ENCODE measurements at regions not wholly inside any gene's neighbourhood (a gene's known extent, or its start where the extent isn't known, plus 50 kb on each side); places are given as distances from the start of the nearest gene placed in this dataset.

DNA sequence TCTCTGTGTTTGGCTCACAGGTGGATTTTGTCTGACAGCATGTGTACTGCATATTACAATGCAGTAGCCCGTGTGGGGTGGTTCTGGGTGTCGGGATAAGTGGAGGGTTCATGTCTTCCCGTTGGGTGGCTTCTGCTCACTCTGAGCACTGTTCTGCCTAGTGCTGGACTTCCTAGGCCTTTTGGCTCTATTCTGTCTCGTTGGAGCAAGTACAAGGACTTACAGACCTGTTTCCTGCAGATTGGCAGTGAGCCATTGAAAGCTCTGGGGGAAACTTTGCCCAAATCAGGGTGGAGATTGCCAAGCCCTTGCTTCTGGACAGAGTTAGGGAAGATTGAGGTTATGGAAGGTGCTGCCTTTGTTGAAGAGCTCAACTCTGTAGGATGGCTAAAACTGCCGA, 91.1 kb upstream of the SLC4A4 start:
- Histone ChIP-seq H3K27ac (no peak overlapping the region), H3K27me3 (no peaks in the 10 kb centered on the region), H3K4me3 (no peak overlapping the region), H3K36me3 (ENCODE audit: low read depth, missing control alignments) (no peaks in the 10 kb centered on the region), H3K4me1 (no peaks in the 10 kb centered on the region), H3K9me3 (no peaks in the 10 kb centered on the region)
- TF ChIP-seq POLR2A (IDR thresholded peaks at IDR 0.05), result no peak
- TF ChIP-seq, protein P1, sequence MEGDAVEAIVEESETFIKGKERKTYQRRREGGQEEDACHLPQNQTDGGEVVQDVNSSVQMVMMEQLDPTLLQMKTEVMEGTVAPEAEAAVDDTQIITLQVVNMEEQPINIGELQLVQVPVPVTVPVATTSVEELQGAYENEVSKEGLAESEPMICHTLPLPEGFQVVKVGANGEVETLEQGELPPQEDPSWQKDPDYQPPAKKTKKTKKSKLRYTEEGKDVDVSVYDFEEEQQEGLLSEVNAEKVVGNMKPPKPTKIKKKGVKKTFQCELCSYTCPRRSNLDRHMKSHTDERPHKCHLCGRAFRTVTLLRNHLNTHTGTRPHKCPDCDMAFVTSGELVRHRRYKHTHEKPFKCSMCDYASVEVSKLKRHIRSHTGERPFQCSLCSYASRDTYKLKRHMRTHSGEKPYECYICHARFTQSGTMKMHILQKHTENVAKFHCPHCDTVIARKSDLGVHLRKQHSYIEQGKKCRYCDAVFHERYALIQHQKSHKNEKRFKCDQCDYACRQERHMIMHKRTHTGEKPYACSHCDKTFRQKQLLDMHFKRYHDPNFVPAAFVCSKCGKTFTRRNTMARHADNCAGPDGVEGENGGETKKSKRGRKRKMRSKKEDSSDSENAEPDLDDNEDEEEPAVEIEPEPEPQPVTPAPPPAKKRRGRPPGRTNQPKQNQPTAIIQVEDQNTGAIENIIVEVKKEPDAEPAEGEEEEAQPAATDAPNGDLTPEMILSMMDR (IDR thresholded peaks at IDR 0.05), result no peak
- no peak for DNase-seq
- WGBS, 2 donors, result 84 to 89% methylated on average over 5 of the region's 5 CpGs
- intact Hi-C loops (cut with DNase I; ENCODE audit: low total_unique reads), result no loop called here

DNA sequence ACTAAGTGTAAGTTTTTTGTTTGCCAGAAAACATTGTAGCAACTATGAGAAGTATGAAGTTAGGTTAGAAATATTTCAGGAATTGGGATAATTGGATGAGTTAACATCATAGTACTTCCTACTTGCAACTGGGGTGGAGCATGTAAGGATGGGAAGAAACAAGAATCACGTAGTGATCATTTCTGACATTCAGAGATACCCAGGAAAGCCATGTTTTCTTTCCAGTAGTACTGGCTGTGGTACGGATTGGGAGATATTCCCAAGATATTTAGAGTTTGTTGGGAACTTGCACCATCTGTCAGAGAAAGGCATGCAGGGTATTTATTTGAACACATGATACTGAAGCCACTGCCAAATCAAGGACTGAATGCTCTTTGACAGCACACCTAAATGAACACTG, 87.6 kb upstream of the SLC4A4 start:
- intact Hi-C loops (cut with DNase I; ENCODE audit: low total_unique reads), result no loop called here
- TF ChIP-seq POLR2A (IDR thresholded peaks at IDR 0.05), result no peak
- TF ChIP-seq, protein P1 (IDR thresholded peaks at IDR 0.05), result no peak
- H3K27me3 ChIP-seq, result no peaks in the 10 kb centered on the region
- no peak overlapping the region for H3K27ac ChIP-seq
- DNase-seq, result no peak
- no peaks in the 10 kb centered on the region for H3K4me1 ChIP-seq
- H3K4me3 ChIP-seq, result no peak overlapping the region
- no peaks in the 10 kb centered on the region for H3K9me3 ChIP-seq
- WGBS, 2 donors, result 39 to 48% methylated on average over 2 of the region's 2 CpGs
- H3K36me3 ChIP-seq (ENCODE audit: low read depth, missing control alignments), result no peaks in the 10 kb centered on the region

DNA sequence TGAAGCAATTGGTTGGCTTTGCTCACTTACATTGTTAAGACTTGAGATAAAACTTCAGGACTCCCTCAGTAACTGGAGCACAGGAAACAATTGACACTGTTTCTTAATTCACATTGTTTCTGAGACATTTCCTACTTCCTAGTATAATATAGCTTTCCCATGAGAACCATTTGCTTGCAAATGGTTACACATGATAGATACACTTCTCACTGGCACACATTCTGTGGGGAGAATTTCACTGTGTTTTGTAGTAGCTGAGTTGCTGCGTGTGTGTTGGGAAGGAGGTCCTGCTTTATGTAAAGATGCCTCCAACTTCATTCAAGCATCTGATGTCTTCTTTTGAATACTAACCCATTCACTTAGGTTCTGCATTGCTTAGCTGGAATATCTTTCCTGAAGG, 85.3 kb upstream of the SLC4A4 start:
- TF ChIP-seq POLR2A (IDR thresholded peaks at IDR 0.05), result no peak
- TF ChIP-seq, protein P1 (IDR thresholded peaks at IDR 0.05), result no peak
- Histone ChIP-seq H3K27ac (no peak overlapping the region), H3K36me3 (ENCODE audit: low read depth, missing control alignments) (no peaks in the 10 kb centered on the region), H3K4me3 (no peak overlapping the region), H3K27me3 (no peaks in the 10 kb centered on the region), H3K4me1 (no peaks in the 10 kb centered on the region), H3K9me3 (no peaks in the 10 kb centered on the region)
- intact Hi-C loops (cut with DNase I; ENCODE audit: low total_unique reads), result no loop called here
- whole genome bisulfite sequencing, 2 donors, result 35 to 56% methylated on average over 1 of the region's 1 CpG
- no peak for DNase-seq

DNA sequence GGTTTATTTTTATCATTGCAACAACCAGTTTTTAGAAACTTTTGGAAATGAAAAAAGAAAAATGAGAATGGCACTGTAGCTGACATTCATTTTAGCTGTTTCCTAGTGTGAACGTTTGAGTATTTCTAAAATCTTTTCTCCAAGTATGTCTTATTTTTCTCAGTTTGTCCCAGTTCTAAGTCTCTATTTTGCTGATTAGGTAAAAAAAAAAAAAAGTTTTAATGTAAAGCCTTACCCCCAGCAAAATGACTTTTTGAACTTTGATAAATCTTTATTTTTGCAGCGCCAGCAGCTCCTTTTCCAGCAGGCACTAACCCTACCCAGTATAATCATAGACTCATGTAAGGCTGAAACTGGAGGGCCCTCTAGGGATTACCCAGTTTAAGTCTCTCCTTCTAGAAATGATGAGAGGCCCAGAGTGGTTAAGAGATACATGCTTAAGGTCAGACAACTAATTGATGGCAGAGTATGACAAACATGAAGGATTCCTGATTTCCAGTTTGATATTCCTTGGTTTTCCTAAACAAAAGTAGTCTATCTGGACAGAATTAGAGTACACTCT, 84.3 kb upstream of the SLC4A4 start:
- WGBS, 2 donors, result 80 to 81% methylated on average over 2 of the region's 2 CpGs

DNA sequence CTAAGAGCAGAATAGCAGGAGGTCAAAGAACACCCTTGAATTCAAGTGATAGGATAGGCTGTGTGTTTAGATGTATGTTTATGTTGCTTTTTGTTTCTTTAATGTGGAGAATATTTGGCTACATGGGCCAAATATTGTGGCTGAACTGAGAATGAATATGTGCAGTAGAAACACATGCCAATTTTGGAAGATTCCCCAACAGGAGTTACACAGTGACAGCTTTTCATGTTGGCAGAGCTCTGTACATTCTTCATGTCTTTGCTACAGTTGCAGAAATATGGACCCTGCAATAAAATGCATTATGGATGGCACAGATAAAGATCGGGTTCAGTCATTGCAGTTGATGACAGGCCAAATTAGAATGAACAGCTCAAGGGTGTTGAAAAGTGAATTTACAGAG, 82.8 kb upstream of the SLC4A4 start:
- intact Hi-C loops (cut with DNase I; ENCODE audit: low total_unique reads), result no loop called here
- WGBS, 2 donors, result 72 to 82% methylated on average over 1 of the region's 1 CpG

More for the DNA sequence above, 84.3 kb upstream of the SLC4A4 start:
- no peak for DNase-seq
- Histone ChIP-seq H3K27me3 (no peaks in the 10 kb centered on the region), H3K9me3 (no peaks in the 10 kb centered on the region), H3K4me3 (no peak overlapping the region), H3K36me3 (ENCODE audit: low read depth, missing control alignments) (no peaks in the 10 kb centered on the region), H3K4me1 (no peaks in the 10 kb centered on the region), H3K27ac (no peak overlapping the region)
- TF ChIP-seq, protein P1 (IDR thresholded peaks at IDR 0.05), result no peak
- TF ChIP-seq POLR2A (IDR thresholded peaks at IDR 0.05), result no peak
- intact Hi-C loops (cut with DNase I; ENCODE audit: low total_unique reads), result no loop called here

More for the DNA sequence above, 82.8 kb upstream of the SLC4A4 start:
- H3K9me3 ChIP-seq, result no peaks in the 10 kb centered on the region
- H3K4me3 ChIP-seq, result no peak overlapping the region
- H3K36me3 ChIP-seq (ENCODE audit: low read depth, missing control alignments), result no peaks in the 10 kb centered on the region
- peaks cover 5% of the 10 kb centered on the region for H3K4me1 ChIP-seq
- H3K27ac ChIP-seq, result no peak overlapping the region
- TF ChIP-seq, protein P1 (IDR thresholded peaks at IDR 0.05), result no peak
- TF ChIP-seq POLR2A (IDR thresholded peaks at IDR 0.05), result no peak
- no peaks in the 10 kb centered on the region for H3K27me3 ChIP-seq
- no peak for DNase-seq
